ENCODE measurements at regions not wholly inside any gene's neighbourhood (a gene's known extent, or its start where the extent isn't known, plus 50 kb on each side); places are given as distances from the start of the nearest gene placed in this dataset.

DNA sequence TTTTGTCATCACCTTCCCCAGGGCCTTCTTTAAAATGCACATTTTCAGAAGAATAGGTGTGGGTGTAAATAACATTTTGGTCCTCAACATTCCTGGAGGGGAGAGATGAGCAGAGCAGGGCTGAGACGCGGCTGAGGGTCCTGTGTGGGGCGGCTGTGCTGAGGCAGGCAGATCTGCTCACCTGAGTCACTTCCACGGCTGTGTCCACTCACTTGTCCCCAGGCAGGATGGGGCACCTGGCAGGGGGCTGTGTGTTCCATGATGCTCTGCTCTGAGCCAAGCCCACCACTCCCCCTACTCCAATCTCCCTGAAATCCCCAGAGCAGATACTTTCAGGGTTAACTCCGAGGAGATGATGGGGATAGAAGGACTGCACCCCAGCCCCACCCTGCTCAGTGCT, 93.8 kb downstream of the GLRX3 start:
- no peaks in the 10 kb centered on the region for H4K20me1 ChIP-seq (ENCODE audit: insufficient read depth, low read length)
- H3K27ac ChIP-seq (ENCODE audit: low read depth, low read length, poor library complexity, severe bottlenecking), result no peak overlapping the region
- no peak overlapping the region for H3K4me2 ChIP-seq (ENCODE audit: low read length)
- BruUV-seq (replicated peaks), result no TSS peak
- H3K4me3 ChIP-seq (ENCODE audit: low read depth, low read length, poor library complexity, severe bottlenecking), result no peak overlapping the region
- H3K9me3 ChIP-seq (ENCODE audit: low read length), result no peaks in the 10 kb centered on the region
- ChIA-PET CTCF (ENCODE audit: unreplicated experiment) (no interaction called here), POLR2A (no interaction called here)
- no peaks in the 10 kb centered on the region for H3K9me2 ChIP-seq (ENCODE audit: insufficient read depth, low read length)
- no peaks in the 10 kb centered on the region for H3K79me2 ChIP-seq (ENCODE audit: insufficient read depth, low read depth, low read length)
- H3K36me3 ChIP-seq (ENCODE audit: insufficient read depth, low read length), result no peaks in the 10 kb centered on the region
- no peaks in the 10 kb centered on the region for H3K4me1 ChIP-seq (ENCODE audit: insufficient read depth, low read length, poor library complexity, severe bottlenecking)
- no peak overlapping the region for H2AFZ ChIP-seq (ENCODE audit: low read length)
- TF ChIP-seq, protein P1, sequence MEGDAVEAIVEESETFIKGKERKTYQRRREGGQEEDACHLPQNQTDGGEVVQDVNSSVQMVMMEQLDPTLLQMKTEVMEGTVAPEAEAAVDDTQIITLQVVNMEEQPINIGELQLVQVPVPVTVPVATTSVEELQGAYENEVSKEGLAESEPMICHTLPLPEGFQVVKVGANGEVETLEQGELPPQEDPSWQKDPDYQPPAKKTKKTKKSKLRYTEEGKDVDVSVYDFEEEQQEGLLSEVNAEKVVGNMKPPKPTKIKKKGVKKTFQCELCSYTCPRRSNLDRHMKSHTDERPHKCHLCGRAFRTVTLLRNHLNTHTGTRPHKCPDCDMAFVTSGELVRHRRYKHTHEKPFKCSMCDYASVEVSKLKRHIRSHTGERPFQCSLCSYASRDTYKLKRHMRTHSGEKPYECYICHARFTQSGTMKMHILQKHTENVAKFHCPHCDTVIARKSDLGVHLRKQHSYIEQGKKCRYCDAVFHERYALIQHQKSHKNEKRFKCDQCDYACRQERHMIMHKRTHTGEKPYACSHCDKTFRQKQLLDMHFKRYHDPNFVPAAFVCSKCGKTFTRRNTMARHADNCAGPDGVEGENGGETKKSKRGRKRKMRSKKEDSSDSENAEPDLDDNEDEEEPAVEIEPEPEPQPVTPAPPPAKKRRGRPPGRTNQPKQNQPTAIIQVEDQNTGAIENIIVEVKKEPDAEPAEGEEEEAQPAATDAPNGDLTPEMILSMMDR (conservative IDR thresholded peaks at IDR 0.05; ENCODE audit: low read length), result no peak
- no peak for TF ChIP-seq EZH2phosphoT487 (IDR thresholded peaks at IDR 0.05; ENCODE audit: borderline replicate concordance, low read depth, low read length)
- intact Hi-C loops (cut with micrococcal nuclease; ENCODE audit: unreplicated experiment), result no loop called here
- no peak for DNase-seq (ENCODE audit: low spot score)

DNA sequence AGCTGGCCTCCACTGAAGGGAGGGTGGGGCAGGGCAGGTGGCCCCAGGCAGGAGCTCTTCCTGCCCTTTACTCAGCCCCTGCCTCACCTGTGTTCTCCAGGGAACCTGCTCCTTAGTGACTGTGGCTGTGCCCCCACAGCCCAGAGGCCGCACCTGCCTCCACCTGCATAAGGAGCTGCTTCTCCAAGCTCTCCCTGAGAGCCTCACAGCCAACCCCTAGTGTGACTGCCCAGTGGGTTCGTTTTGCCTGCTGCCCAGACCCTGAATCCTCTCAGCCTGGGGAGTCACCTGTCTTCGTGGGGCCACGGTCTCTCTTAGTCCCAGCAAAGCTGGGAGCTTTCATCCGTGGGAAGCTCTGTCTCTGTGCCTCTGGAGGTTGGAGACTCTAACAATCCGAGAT, 94.4 kb downstream of the GLRX3 start:
- intact Hi-C loops (cut with micrococcal nuclease; ENCODE audit: unreplicated experiment), result no loop called here
- Histone ChIP-seq H3K9me2 (ENCODE audit: insufficient read depth, low read length) (no peaks in the 10 kb centered on the region), H3K4me2 (ENCODE audit: low read length) (no peak overlapping the region), H2AFZ (ENCODE audit: low read length) (no peak overlapping the region), H4K20me1 (ENCODE audit: insufficient read depth, low read length) (no peaks in the 10 kb centered on the region), H3K79me2 (ENCODE audit: insufficient read depth, low read depth, low read length) (no peaks in the 10 kb centered on the region), H3K27ac (ENCODE audit: low read depth, low read length, poor library complexity, severe bottlenecking) (no peak overlapping the region), H3K9me3 (ENCODE audit: low read length) (no peaks in the 10 kb centered on the region), H3K4me3 (ENCODE audit: low read depth, low read length, poor library complexity, severe bottlenecking) (no peak overlapping the region), H3K4me1 (ENCODE audit: insufficient read depth, low read length, poor library complexity, severe bottlenecking) (no peaks in the 10 kb centered on the region), H3K36me3 (ENCODE audit: insufficient read depth, low read length) (no peaks in the 10 kb centered on the region)
- POLR2A ChIA-PET, result interaction anchor here (0.5 to 0.6 kb wide), 2 partner anchors 11 to 245 kb away, joined by 3 to 4 read pairs; no protein-coding TSS in a partner anchor
- CTCF ChIA-PET (ENCODE audit: unreplicated experiment), result no interaction called here
- no TSS peak for BruUV-seq (replicated peaks)
- DNase-seq (ENCODE audit: low spot score), result no peak
- no peak for TF ChIP-seq EZH2phosphoT487 (IDR thresholded peaks at IDR 0.05; ENCODE audit: borderline replicate concordance, low read depth, low read length)
- TF ChIP-seq, protein P1 (conservative IDR thresholded peaks at IDR 0.05; ENCODE audit: low read length), result no peak

DNA sequence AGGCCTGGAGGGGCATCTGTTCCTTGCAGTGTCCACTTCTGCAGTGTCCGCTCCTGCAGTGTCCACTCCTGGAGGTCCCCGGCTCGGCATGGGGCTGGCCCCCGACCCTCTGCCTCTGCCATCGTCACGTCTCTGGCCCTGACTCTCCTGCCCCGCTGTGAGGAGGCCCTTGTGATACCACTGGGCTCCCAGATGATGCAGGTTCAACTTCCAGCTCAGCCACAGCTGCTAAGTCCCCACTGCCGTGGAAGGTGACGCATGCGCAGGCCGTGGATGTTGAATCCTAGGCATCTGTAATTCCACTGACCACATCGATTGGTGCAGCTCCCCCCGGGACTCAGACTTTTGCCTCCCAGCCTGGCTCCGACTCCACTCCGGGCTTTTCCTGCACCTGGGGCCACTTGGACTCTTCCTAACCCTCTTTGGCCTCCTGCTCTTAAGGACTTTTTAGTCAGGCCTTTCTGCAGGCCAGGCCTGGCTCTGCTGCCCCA, 95.1 kb downstream of the GLRX3 start:
- no peak for DNase-seq (ENCODE audit: low spot score)
- no peaks in the 10 kb centered on the region for H3K9me2 ChIP-seq (ENCODE audit: insufficient read depth, low read length)
- no TSS peak for BruUV-seq (replicated peaks)
- H3K4me2 ChIP-seq (ENCODE audit: low read length), result no peak overlapping the region
- no peaks in the 10 kb centered on the region for H3K9me3 ChIP-seq (ENCODE audit: low read length)
- no peaks in the 10 kb centered on the region for H4K20me1 ChIP-seq (ENCODE audit: insufficient read depth, low read length)
- POLR2A ChIA-PET, result no interaction called here
- H3K4me3 ChIP-seq (ENCODE audit: low read depth, low read length, poor library complexity, severe bottlenecking), result no peak overlapping the region
- CTCF ChIA-PET (ENCODE audit: unreplicated experiment), result no interaction called here
- no peak for TF ChIP-seq EZH2phosphoT487 (IDR thresholded peaks at IDR 0.05; ENCODE audit: borderline replicate concordance, low read depth, low read length)
- TF ChIP-seq, protein P1 (conservative IDR thresholded peaks at IDR 0.05; ENCODE audit: low read length), result no peak
- intact Hi-C loops (cut with micrococcal nuclease; ENCODE audit: unreplicated experiment), result no loop called here
- no peak overlapping the region for H2AFZ ChIP-seq (ENCODE audit: low read length)
- no peaks in the 10 kb centered on the region for H3K79me2 ChIP-seq (ENCODE audit: insufficient read depth, low read depth, low read length)
- H3K4me1 ChIP-seq (ENCODE audit: insufficient read depth, low read length, poor library complexity, severe bottlenecking), result no peaks in the 10 kb centered on the region
- no peaks in the 10 kb centered on the region for H3K36me3 ChIP-seq (ENCODE audit: insufficient read depth, low read length)
- no peak overlapping the region for H3K27ac ChIP-seq (ENCODE audit: low read depth, low read length, poor library complexity, severe bottlenecking)
